ENCODE measurements at regions not wholly inside any gene's neighbourhood (a gene's known extent, or its start where the extent isn't known, plus 50 kb on each side); places are given as distances from the start of the nearest gene placed in this dataset.
"Not testable (repeated sequence)": the region's sequence is repeated elsewhere in the genome, so short reads cannot be mapped to it uniquely, and the experiment has no call there.

GRCh38 chr2:182503886-182504285 lies 77.0 kb upstream of the PDE1A start:
- no peaks in the 10 kb centered on the region for H3K27me3 ChIP-seq (replicated peaks; ENCODE audit: control insufficient read depth, insufficient read depth, low read length)
- DNase-seq (ENCODE audit: extremely low read depth, insufficient read length), result no peak

GRCh38 chr2:182504903-182505302 lies 78.1 kb upstream of the PDE1A start:
- H3K36me3 ChIP-seq (ENCODE audit: control insufficient read depth, insufficient read depth, low read length), result no peaks in the 10 kb centered on the region
- TF ChIP-seq CTCF (IDR thresholded peaks at IDR 0.05; ENCODE audit: insufficient read depth, low read length, poor library complexity, severe bottlenecking), result no peak
- no peak for DNase-seq (ENCODE audit: extremely low read depth, insufficient read length)
- H3K4me3 ChIP-seq (replicated peaks; ENCODE audit: low read depth, low read length), result no peak overlapping the region
- no peaks in the 10 kb centered on the region for H3K27me3 ChIP-seq (replicated peaks; ENCODE audit: control insufficient read depth, insufficient read depth, low read length)

More at GRCh38 chr2:182503886-182504285, 77.0 kb upstream of the PDE1A start:
- H3K36me3 ChIP-seq (ENCODE audit: control insufficient read depth, insufficient read depth, low read length), result no peaks in the 10 kb centered on the region
- no peak overlapping the region for H3K4me3 ChIP-seq (replicated peaks; ENCODE audit: low read depth, low read length)
- no peak for TF ChIP-seq CTCF (IDR thresholded peaks at IDR 0.05; ENCODE audit: insufficient read depth, low read length, poor library complexity, severe bottlenecking)

- no peak for TF ChIP-seq CTCF (IDR thresholded peaks at IDR 0.05; ENCODE audit: insufficient read depth, low read length, poor library complexity, severe bottlenecking)
- H3K27me3 ChIP-seq (replicated peaks; ENCODE audit: control insufficient read depth, insufficient read depth, low read length), result no peaks in the 10 kb centered on the region
- no peak overlapping the region for H3K4me3 ChIP-seq (replicated peaks; ENCODE audit: low read depth, low read length)
- H3K36me3 ChIP-seq (ENCODE audit: control insufficient read depth, insufficient read depth, low read length), result no peaks in the 10 kb centered on the region
- no peak for DNase-seq (ENCODE audit: extremely low read depth, insufficient read length)
Observed at GRCh38 chr2:182506606-182507005, 79.8 kb upstream of the PDE1A start.

- not testable (repeated sequence) for H3K4me3 ChIP-seq (replicated peaks; ENCODE audit: low read depth, low read length); DNase-seq (ENCODE audit: extremely low read depth, insufficient read length); H3K27me3 ChIP-seq (replicated peaks; ENCODE audit: control insufficient read depth, insufficient read depth, low read length); H3K36me3 ChIP-seq (ENCODE audit: control insufficient read depth, insufficient read depth, low read length)
Observed at GRCh38 chr2:182508583-182508982, 81.7 kb upstream of the PDE1A start.

GRCh38 chr2:182509216-182509615 lies 82.4 kb upstream of the PDE1A start:
- H3K27me3 ChIP-seq (replicated peaks; ENCODE audit: control insufficient read depth, insufficient read depth, low read length), result no peaks in the 10 kb centered on the region
- H3K4me3 ChIP-seq (replicated peaks; ENCODE audit: low read depth, low read length), result no peak overlapping the region
- no peak for DNase-seq (ENCODE audit: extremely low read depth, insufficient read length)
- no peaks in the 10 kb centered on the region for H3K36me3 ChIP-seq (ENCODE audit: control insufficient read depth, insufficient read depth, low read length)
- no peak for TF ChIP-seq CTCF (IDR thresholded peaks at IDR 0.05; ENCODE audit: insufficient read depth, low read length, poor library complexity, severe bottlenecking)

- no peak for TF ChIP-seq CTCF (IDR thresholded peaks at IDR 0.05; ENCODE audit: insufficient read depth, low read length, poor library complexity, severe bottlenecking)
- Histone ChIP-seq H3K4me3 (replicated peaks; ENCODE audit: low read depth, low read length) (no peak overlapping the region), H3K27me3 (replicated peaks; ENCODE audit: control insufficient read depth, insufficient read depth, low read length) (no peaks in the 10 kb centered on the region), H3K36me3 (ENCODE audit: control insufficient read depth, insufficient read depth, low read length) (no peaks in the 10 kb centered on the region)
- DNase-seq (ENCODE audit: extremely low read depth, insufficient read length), result no peak
Observed at GRCh38 chr2:182521453-182522404, 94.9 kb upstream of the PDE1A start.
